GM10266 (cell line): ENCODE measurements at regions not wholly inside any gene's neighbourhood (a gene's known extent, or its start where the extent isn't known, plus 50 kb on each side); places are given as distances from the start of the nearest gene placed in this dataset.
"Not testable (repeated sequence)": the region's sequence is repeated elsewhere in the genome, so short reads cannot be mapped to it uniquely, and the experiment has no call there.

Source experiments
- DNase-seq: peaks from one replicate; pipeline ENCODE4 v3.0.0; 2012; ENCODE audit errors: extremely low spot score
- CTCF ChIP-seq: IDR thresholded peaks from 2 replicates; pipeline ENCODE4 v1.5.1; 2012; ENCODE audit warnings: mild to moderate bottlenecking, low read depth; ENCODE audit not compliant: control insufficient read depth, insufficient read depth; ENCODE audit errors: missing control alignments

- DNase-seq, result no peak
- TF ChIP-seq CTCF, result no peak
Observed at GRCh38 chr1:87981386-87981785, 652.7 kb downstream of the LMO4 start.

GRCh38 chr1:87981810-87982209 lies 653.1 kb downstream of the LMO4 start:
- DNase-seq, result no peak
- no peak for TF ChIP-seq CTCF

- no peak for DNase-seq
- TF ChIP-seq CTCF, result no peak
Observed at GRCh38 chr1:87983841-87984240, 655.2 kb downstream of the LMO4 start.

GRCh38 chr1:87985071-87985470 lies 656.4 kb downstream of the LMO4 start:
- DNase-seq, result no peak
- no peak for TF ChIP-seq CTCF

- TF ChIP-seq CTCF, result no peak
- no peak for DNase-seq
Observed at GRCh38 chr1:87986130-87986866, 657.6 kb downstream of the LMO4 start.

GRCh38 chr1:87989346-87989745 lies 660.7 kb downstream of the LMO4 start:
- no peak for TF ChIP-seq CTCF
- DNase-seq, result no peak

GRCh38 chr1:87992536-87992935 lies 663.9 kb downstream of the LMO4 start:
- DNase-seq, result not testable (repeated sequence)

GRCh38 chr1:87993051-87993450 lies 664.4 kb downstream of the LMO4 start:
- no peak for DNase-seq
- no peak for TF ChIP-seq CTCF
